ENCODE measurements at regions not wholly inside any gene's neighbourhood (a gene's known extent, or its start where the extent isn't known, plus 50 kb on each side); places are given as distances from the start of the nearest gene placed in this dataset.

DNA sequence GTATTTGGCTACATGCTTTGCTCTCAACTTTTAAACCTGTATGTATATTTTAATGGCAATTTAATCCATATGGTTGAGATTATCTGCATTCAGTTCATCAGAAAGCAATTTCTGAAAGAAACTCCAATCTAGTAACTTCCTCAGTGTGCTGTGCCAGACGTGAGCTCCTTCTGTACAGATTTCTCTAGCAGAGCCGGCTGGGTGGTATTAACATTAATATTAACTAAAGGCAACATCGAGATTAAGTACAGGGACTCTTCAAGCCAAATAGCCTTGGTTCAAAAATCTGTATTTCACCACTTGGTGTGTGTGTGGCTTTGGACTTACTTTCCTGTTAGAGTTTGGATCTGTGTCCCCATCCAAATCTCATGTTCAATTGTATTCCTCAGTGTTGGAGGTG lies 55.5 kb upstream of the NUDT7 start:
- Histone ChIP-seq H3K79me2 (ENCODE audit: control insufficient read depth, insufficient read depth, low read length, poor library complexity) (no peaks in the 10 kb centered on the region), H3K4me1 (ENCODE audit: control insufficient read depth in 1 of 2, insufficient read depth in 2 of 2, low read length in 2 of 2) (no peaks in the 10 kb centered on the region), H2BK120ac (ENCODE audit: insufficient read depth, low read length, poor library complexity) (no peak overlapping the region), H2AFZ (ENCODE audit: insufficient read depth, low read length, poor library complexity) (no peak overlapping the region), H4K91ac (ENCODE audit: low read depth, low read length) (no peak overlapping the region), H3K4me2 (ENCODE audit: low read length) (no peak overlapping the region), H4K8ac (ENCODE audit: low read depth, low read length) (no peak overlapping the region), H3K36me3 (ENCODE audit: control insufficient read depth in 1 of 2, insufficient read depth in 2 of 2, low read length in 2 of 2) (no peaks in the 10 kb centered on the region), H3K79me1 (ENCODE audit: low read length) (no peaks in the 10 kb centered on the region), H3K27me3 (ENCODE audit: insufficient read depth, low read length) (no peaks in the 10 kb centered on the region), H3K18ac (ENCODE audit: low read length) (no peak overlapping the region), H3K4me3 (ENCODE audit: low read depth, low read length) (no peak overlapping the region), H4K12ac (ENCODE audit: low read depth, low read length) (no peak overlapping the region), H3K27ac (ENCODE audit: low read depth, low read length) (no peak overlapping the region), H2AK5ac (ENCODE audit: low read length) (no peak overlapping the region), H2BK12ac (ENCODE audit: low read length) (no peak overlapping the region), H3K9me3 (ENCODE audit: insufficient read depth, low read depth, low read length) (peaks cover 3% of the 10 kb centered on the region), H3K4ac (ENCODE audit: low read depth, low read length) (no peak overlapping the region), H3K9ac (ENCODE audit: low read length) (no peak overlapping the region), H3K14ac (ENCODE audit: low read length) (no peak overlapping the region), H3K23ac (ENCODE audit: low read length) (no peak overlapping the region), H2BK5ac (ENCODE audit: low read depth, low read length, poor library complexity) (no peak overlapping the region)
- WGBS (ENCODE audit: extremely low coverage, insufficient coverage, insufficient read length) = no CpG with 5 or more reads among the region's 3 CpGs
- DNase-seq = no peak

DNA sequence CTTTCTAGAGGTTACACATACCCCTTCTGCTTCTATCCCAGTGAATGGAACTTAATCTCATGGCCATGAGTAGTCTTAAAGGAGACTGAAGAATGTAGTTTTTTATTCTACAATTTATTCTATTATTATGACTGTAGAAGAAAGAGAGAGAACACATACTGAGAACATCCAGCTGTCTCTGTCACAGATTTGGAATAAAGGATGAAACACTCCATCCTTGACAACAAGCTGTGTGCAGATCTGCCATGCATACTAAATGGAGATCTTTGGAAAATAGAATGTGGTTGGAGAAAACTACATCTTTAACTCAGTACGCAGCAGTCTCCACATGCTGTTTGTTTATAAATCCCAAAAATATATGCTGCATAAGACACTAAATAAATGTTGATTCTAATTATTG lies 54.1 kb upstream of the NUDT7 start:
- no peaks in the 10 kb centered on the region for H3K36me3 ChIP-seq (ENCODE audit: control insufficient read depth in 1 of 2, insufficient read depth in 2 of 2, low read length in 2 of 2)
- no CpG with 5 or more reads among the region's 1 CpG for WGBS (ENCODE audit: extremely low coverage, insufficient coverage, insufficient read length)
- no peak overlapping the region for H2BK120ac ChIP-seq (ENCODE audit: insufficient read depth, low read length, poor library complexity)
- H4K91ac ChIP-seq (ENCODE audit: low read depth, low read length) = no peak overlapping the region
- H3K14ac ChIP-seq (ENCODE audit: low read length) = no peak overlapping the region
- H3K23ac ChIP-seq (ENCODE audit: low read length) = no peak overlapping the region
- H3K9ac ChIP-seq (ENCODE audit: low read length) = no peak overlapping the region
- H3K4me1 ChIP-seq (ENCODE audit: control insufficient read depth in 1 of 2, insufficient read depth in 2 of 2, low read length in 2 of 2) = no peaks in the 10 kb centered on the region
- H3K4me3 ChIP-seq (ENCODE audit: low read depth, low read length) = no peak overlapping the region
- no peak overlapping the region for H3K4ac ChIP-seq (ENCODE audit: low read depth, low read length)
- no peaks in the 10 kb centered on the region for H3K79me1 ChIP-seq (ENCODE audit: low read length)
- no peak overlapping the region for H4K12ac ChIP-seq (ENCODE audit: low read depth, low read length)
- no peak overlapping the region for H3K27ac ChIP-seq (ENCODE audit: low read depth, low read length)
- H3K27me3 ChIP-seq (ENCODE audit: insufficient read depth, low read length) = no peaks in the 10 kb centered on the region
- H3K18ac ChIP-seq (ENCODE audit: low read length) = no peak overlapping the region
- H2BK12ac ChIP-seq (ENCODE audit: low read length) = no peak overlapping the region
- H2AFZ ChIP-seq (ENCODE audit: insufficient read depth, low read length, poor library complexity) = no peak overlapping the region
- H2BK5ac ChIP-seq (ENCODE audit: low read depth, low read length, poor library complexity) = no peak overlapping the region
- no peak overlapping the region for H3K4me2 ChIP-seq (ENCODE audit: low read length)
- H3K9me3 ChIP-seq (ENCODE audit: insufficient read depth, low read depth, low read length) = peaks cover 3% of the 10 kb centered on the region
- no peak overlapping the region for H4K8ac ChIP-seq (ENCODE audit: low read depth, low read length)
- H2AK5ac ChIP-seq (ENCODE audit: low read length) = no peak overlapping the region
- H3K79me2 ChIP-seq (ENCODE audit: control insufficient read depth, insufficient read depth, low read length, poor library complexity) = no peaks in the 10 kb centered on the region
- DNase-seq = no peak

DNA sequence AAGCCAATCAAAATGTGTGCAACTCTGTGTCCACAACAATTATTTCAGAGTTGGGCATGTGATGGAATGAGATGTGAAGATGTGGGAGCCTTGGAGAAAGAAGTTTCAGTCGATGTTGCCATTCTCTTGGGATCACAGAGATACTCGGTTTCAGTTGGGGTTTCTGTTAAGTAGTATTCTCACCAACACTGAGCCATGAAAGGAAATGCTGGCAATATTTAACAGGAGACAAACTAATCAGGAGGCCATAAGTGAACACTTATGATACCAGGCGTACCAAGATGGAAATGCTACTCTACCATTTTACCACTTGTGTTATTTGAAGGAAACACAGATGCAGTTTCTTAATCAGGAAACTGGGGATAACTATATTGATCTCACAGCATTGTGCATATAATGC lies 53.3 kb upstream of the NUDT7 start:
- no peak for DNase-seq
- Histone ChIP-seq H3K23ac (ENCODE audit: low read length) (no peak overlapping the region), H3K9ac (ENCODE audit: low read length) (no peak overlapping the region), H2AK5ac (ENCODE audit: low read length) (no peak overlapping the region), H2BK5ac (ENCODE audit: low read depth, low read length, poor library complexity) (no peak overlapping the region), H3K27ac (ENCODE audit: low read depth, low read length) (no peak overlapping the region), H3K4me2 (ENCODE audit: low read length) (no peak overlapping the region), H4K12ac (ENCODE audit: low read depth, low read length) (no peak overlapping the region), H3K14ac (ENCODE audit: low read length) (no peak overlapping the region), H3K36me3 (ENCODE audit: control insufficient read depth in 1 of 2, insufficient read depth in 2 of 2, low read length in 2 of 2) (no peaks in the 10 kb centered on the region), H3K9me3 (ENCODE audit: insufficient read depth, low read depth, low read length) (no peaks in the 10 kb centered on the region), H3K79me2 (ENCODE audit: control insufficient read depth, insufficient read depth, low read length, poor library complexity) (no peaks in the 10 kb centered on the region), H3K79me1 (ENCODE audit: low read length) (no peaks in the 10 kb centered on the region), H2BK120ac (ENCODE audit: insufficient read depth, low read length, poor library complexity) (no peak overlapping the region), H2BK12ac (ENCODE audit: low read length) (no peak overlapping the region), H3K18ac (ENCODE audit: low read length) (no peak overlapping the region), H4K8ac (ENCODE audit: low read depth, low read length) (no peak overlapping the region), H4K91ac (ENCODE audit: low read depth, low read length) (no peak overlapping the region), H3K4ac (ENCODE audit: low read depth, low read length) (no peak overlapping the region), H3K4me3 (ENCODE audit: low read depth, low read length) (no peak overlapping the region), H3K4me1 (ENCODE audit: control insufficient read depth in 1 of 2, insufficient read depth in 2 of 2, low read length in 2 of 2) (no peaks in the 10 kb centered on the region), H3K27me3 (ENCODE audit: insufficient read depth, low read length) (no peaks in the 10 kb centered on the region), H2AFZ (ENCODE audit: insufficient read depth, low read length, poor library complexity) (no peak overlapping the region)
- no CpG with 5 or more reads among the region's 3 CpGs for WGBS (ENCODE audit: extremely low coverage, insufficient coverage, insufficient read length)
